Peyer's patch (tissue), 4 donors: ENCODE measurements at regions not wholly inside any gene's neighbourhood (a gene's known extent, or its start where the extent isn't known, plus 50 kb on each side); places are given as distances from the start of the nearest gene placed in this dataset.
A peak's percentile ranks its signal among the peaks of the same experiment; 100 is the strongest.

Source experiments
- DNase-seq, 3 donors: peaks; one replicate each; pipeline ENCODE4 v3.0.0-alpha.2; 2017 to 2019
- H3K27ac ChIP-seq, 4 donors: fragments of 200-600 bp; sonication (generic); one replicate each; pipeline ENCODE4 v1.5.1; 2016 to 2019
- H3K27me3 ChIP-seq, 2 donors: fragments of 200-600 bp; sonication (generic); one replicate each; pipeline ENCODE4 v1.5.1; 2019
- H3K36me3 ChIP-seq, 3 donors: fragments of 200-600 bp; sonication (generic); one replicate each; pipeline ENCODE4 v1.5.1; 2016 to 2019
- H3K4me1 ChIP-seq, 4 donors: fragments of 200-600 bp; sonication (generic); one replicate each; pipeline ENCODE4 v1.5.1; 2016 to 2019
- H3K4me3 ChIP-seq, 4 donors: fragments of 200-600 bp; sonication (generic); 1 replicate in 3 of 4; 2 replicates in 1 of 4; pipeline ENCODE4 v1.5.1; 2016 to 2019; ENCODE audit warnings: mild to moderate bottlenecking in 1 of 4
- H3K9me3 ChIP-seq, 4 donors: fragments of 200-600 bp; sonication (generic); one replicate each; pipeline ENCODE4 v1.5.1; 2016 to 2019; ENCODE audit warnings: mild to moderate bottlenecking in 1 of 4
- CTCF ChIP-seq, 6 experiments: fragments of 450-650 bp in 4 of 6; fragments of 200-600 bp in 2 of 6; sonication (generic) in 1 of 6; IDR thresholded peaks; one replicate each; pipeline ENCODE4 v1.5.1; 2017 to 2019; ENCODE audit warnings: antibody characterized with exemption in 6 of 6, mild to moderate bottlenecking in 3 of 6, moderate library complexity in 1 of 6
- POLR2A ChIP-seq, 2 donors: fragments of 450-650 bp; IDR thresholded peaks; one replicate each; pipeline ENCODE4 v1.5.1; 2017; ENCODE audit warnings: antibody characterized with exemption in 2 of 2, mild to moderate bottlenecking in 2 of 2, moderate library complexity in 2 of 2

GRCh38 chr20:4082406-4083097 lies 66.1 kb upstream of the SMOX start:
- Histone ChIP-seq H3K4me1 (peaks cover 0 to 8% (median 2%) of the 10 kb centered on the region in 4 donors), H3K4me3 (no peak overlapping the region), H3K9me3 (no peaks in the 10 kb centered on the region), H3K27ac (peak overlapping the region in 3 of 4 donors; percentile 40 to 62 (median 42)), H3K27me3 (no peaks in the 10 kb centered on the region), H3K36me3 (no peaks in the 10 kb centered on the region)
- DNase-seq, result peak in 2 of 3 donors; percentile 32 to 63
- TF ChIP-seq POLR2A (IDR thresholded peaks at IDR 0.05) (no peak), CTCF (IDR thresholded peaks at IDR 0.05) (no peak)

- H3K4me3 ChIP-seq, result no peak overlapping the region
- no peak for DNase-seq
- no peak for TF ChIP-seq POLR2A (IDR thresholded peaks at IDR 0.05)
- no peak for TF ChIP-seq CTCF (IDR thresholded peaks at IDR 0.05)
Observed at GRCh38 chr20:4081421-4081820, 66.1 kb upstream of the RNF24 start.

GRCh38 chr20:4076671-4077070 lies 61.3 kb upstream of the RNF24 start:
- no peaks in the 10 kb centered on the region for H3K4me1 ChIP-seq
- no peak for TF ChIP-seq CTCF (IDR thresholded peaks at IDR 0.05)
- no peak for TF ChIP-seq POLR2A (IDR thresholded peaks at IDR 0.05)
- no peaks in the 10 kb centered on the region for H3K27me3 ChIP-seq
- no peaks in the 10 kb centered on the region for H3K9me3 ChIP-seq
- H3K4me3 ChIP-seq, result no peak overlapping the region
- no peak overlapping the region for H3K27ac ChIP-seq
- no peaks in the 10 kb centered on the region for H3K36me3 ChIP-seq
- peak in 1 of 3 donors; percentile 19 for DNase-seq

More at GRCh38 chr20:4081421-4081820, 66.1 kb upstream of the RNF24 start:
- no peak overlapping the region for H3K27ac ChIP-seq
- H3K36me3 ChIP-seq, result no peaks in the 10 kb centered on the region
- H3K4me1 ChIP-seq, result peaks cover 0 to 8% (median 2%) of the 10 kb centered on the region in 4 donors
- no peaks in the 10 kb centered on the region for H3K27me3 ChIP-seq
- no peaks in the 10 kb centered on the region for H3K9me3 ChIP-seq

GRCh38 chr20:4076033-4076432 lies 60.7 kb upstream of the RNF24 start:
- Histone ChIP-seq H3K4me3 (no peak overlapping the region), H3K36me3 (no peaks in the 10 kb centered on the region), H3K4me1 (no peaks in the 10 kb centered on the region), H3K9me3 (no peaks in the 10 kb centered on the region), H3K27ac (no peak overlapping the region), H3K27me3 (no peaks in the 10 kb centered on the region)
- no peak for TF ChIP-seq CTCF (IDR thresholded peaks at IDR 0.05)
- no peak for TF ChIP-seq POLR2A (IDR thresholded peaks at IDR 0.05)
- DNase-seq, result no peak

GRCh38 chr20:4074877-4075455 lies 59.6 kb upstream of the RNF24 start:
- Histone ChIP-seq H3K36me3 (no peaks in the 10 kb centered on the region), H3K4me3 (no peak overlapping the region), H3K9me3 (no peaks in the 10 kb centered on the region), H3K27ac (no peak overlapping the region), H3K4me1 (no peaks in the 10 kb centered on the region), H3K27me3 (no peaks in the 10 kb centered on the region)
- peak in 1 of 3 donors; percentile 18 for DNase-seq
- no peak for TF ChIP-seq POLR2A (IDR thresholded peaks at IDR 0.05)
- TF ChIP-seq CTCF (IDR thresholded peaks at IDR 0.05), result no peak
